ENCODE measurements at regions not wholly inside any gene's neighbourhood (a gene's known extent, or its start where the extent isn't known, plus 50 kb on each side); places are given as distances from the start of the nearest gene placed in this dataset.
A peak's percentile ranks its signal among the peaks of the same experiment; 100 is the strongest.
"Not testable (repeated sequence)": the region's sequence is repeated elsewhere in the genome, so short reads cannot be mapped to it uniquely, and the experiment has no call there.

- no peak for DNase-seq
Measured at GRCh38 chr10:25811052-25811685, 122.9 kb upstream of the MYO3A start.

DNA sequence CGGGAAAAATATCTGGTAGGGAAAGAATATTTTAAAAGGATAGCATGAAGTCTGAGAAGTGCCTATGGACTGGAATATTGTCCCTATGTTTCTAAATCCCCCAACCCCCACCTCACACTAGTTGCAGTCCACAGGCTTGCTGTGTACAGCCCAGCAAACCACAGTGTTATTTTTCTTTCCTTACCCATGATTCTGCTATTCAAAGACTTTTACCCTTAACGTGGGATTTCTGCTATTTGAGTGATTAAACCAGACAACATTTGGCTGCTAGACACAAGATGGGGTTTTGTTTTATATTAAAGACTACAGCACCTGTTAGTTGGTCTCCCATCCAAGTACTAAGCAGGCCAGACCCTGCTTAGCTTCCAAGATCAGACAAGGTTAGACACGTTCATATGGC, 120.5 kb upstream of the MYO3A start:
- DNase-seq: no peak

- DNase-seq: no peak
Measured at GRCh38 chr10:25815236-25815635, 118.8 kb upstream of the MYO3A start.

GRCh38 chr10:25815999-25816768, 117.8 kb upstream of the MYO3A start:
- peak; percentile 41 for DNase-seq

GRCh38 chr10:25817200-25817599, 116.8 kb upstream of the MYO3A start:
- DNase-seq: no peak

- DNase-seq: no peak
Measured at GRCh38 chr10:25818751-25819150, 115.3 kb upstream of the MYO3A start.

- no peak for DNase-seq
Measured at GRCh38 chr10:25820472-25820871, 113.6 kb upstream of the MYO3A start.

DNA sequence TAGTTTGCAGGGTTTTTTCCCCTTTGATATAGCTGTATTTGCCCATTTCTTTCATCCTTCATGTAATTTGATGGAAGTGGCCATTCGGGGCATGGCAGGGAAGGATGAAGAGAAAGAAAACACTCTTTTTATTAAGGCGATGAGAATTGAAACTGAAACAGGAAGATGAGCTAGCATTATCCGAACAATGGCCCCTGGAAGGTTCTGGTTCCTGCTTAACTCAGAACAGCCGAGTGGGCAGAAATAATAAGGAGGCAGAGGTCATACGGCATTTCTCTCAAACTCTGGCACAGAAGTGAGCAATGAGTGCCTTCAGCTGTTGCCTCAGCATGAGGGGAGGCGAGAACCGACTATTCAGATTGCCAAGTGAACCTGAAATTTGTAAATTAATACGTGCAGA, 113.2 kb upstream of the MYO3A start:
- no peak for DNase-seq

- no peak for DNase-seq
Measured at GRCh38 chr10:25824050-25824449, 110.0 kb upstream of the MYO3A start.

DNA sequence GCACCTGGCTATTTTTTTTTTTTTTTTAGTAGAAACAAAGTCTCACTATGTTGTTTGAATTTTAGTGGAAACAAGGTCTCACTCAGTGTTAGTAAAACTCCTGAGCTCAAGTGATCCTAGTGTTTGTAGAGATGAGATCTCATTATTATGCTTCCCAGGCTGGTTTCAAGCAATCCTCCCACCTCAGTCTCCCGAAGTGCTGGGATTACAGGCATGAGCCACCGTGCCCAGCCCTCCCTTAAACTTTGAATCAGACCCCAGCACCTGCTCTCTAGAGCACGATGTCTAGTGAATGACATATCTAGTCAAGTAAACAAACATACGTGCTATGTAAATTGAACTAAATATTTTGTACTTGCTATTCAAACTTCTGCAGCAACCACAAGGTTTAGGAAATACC, 105.6 kb upstream of the MYO3A start:
- no peak for DNase-seq

DNA sequence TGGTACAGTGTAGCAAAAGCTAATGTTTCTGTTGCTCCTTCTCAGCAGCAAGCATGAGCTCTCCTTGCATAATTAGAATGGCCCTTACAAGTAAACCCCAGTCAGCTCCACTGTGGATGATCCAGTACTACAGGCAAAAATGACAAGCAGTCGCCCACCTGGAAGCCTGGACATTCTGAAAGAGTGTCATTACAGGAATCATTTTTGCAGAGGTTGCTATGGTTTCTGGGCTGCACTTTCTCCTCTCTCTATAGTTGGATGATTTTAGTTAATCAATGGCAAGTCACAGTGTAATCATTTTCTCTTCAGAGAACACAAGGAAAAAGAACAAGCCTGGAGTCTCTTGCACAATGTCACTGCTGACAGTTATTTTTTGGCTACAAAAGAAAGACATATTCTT, 102.9 kb upstream of the MYO3A start:
- DNase-seq: no peak

DNA sequence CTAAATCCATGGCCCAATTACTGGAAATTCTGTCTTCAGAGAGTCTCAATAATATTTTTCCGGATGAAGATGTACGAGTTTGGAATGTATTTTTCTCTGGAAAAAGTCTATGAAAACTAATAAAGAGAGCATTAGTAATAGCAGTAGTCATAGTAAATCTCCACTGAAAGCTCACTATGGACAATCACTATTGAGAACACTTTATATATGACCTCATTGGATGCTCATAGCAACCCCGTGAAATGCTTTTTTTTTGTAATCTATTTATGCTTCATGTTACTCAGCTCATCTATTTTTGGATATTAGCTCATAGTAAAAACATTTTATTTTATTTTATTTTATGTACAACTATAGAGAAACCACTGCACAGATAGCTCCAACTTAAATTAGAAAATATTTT, 94.3 kb upstream of the MYO3A start:
- no peak for DNase-seq

DNA sequence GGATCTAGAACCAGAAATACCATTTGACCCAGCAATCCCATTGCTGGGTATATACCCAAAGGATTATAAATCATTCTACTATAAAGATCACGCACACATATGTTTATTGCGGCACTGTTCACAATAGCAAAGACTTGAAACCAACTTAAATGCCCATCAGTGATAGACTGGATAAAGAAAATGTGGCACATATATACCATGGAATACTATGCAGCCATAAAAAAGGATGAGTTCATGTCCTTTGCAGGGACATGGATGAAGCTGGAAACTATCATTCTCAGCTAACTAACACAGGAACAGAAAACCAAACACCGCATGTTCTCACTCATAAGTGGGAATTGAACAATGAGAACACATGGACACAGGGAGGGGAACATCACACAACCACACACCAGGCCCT, 93.2 kb upstream of the MYO3A start:
- DNase-seq: not testable (repeated sequence)

DNA sequence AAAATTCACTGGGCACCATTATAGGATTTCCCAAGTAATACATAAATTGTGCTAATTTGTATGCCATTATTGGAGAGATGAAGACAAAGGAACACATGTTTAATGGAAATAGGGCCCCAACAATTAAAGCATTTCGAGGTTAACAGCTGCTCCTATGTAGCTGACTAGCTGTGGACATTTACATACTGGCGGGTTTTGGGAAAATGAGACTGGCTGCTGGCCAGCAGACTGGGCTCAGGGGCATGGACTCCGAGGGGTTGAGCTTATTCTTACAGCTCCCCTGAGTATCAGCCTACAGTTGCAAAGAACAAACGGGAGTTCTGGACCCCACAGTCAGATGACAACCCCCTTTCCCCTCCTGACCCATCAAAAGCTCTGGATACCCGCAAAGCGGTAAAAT, 91.9 kb upstream of the MYO3A start:
- peak; percentile 9 for DNase-seq

DNA sequence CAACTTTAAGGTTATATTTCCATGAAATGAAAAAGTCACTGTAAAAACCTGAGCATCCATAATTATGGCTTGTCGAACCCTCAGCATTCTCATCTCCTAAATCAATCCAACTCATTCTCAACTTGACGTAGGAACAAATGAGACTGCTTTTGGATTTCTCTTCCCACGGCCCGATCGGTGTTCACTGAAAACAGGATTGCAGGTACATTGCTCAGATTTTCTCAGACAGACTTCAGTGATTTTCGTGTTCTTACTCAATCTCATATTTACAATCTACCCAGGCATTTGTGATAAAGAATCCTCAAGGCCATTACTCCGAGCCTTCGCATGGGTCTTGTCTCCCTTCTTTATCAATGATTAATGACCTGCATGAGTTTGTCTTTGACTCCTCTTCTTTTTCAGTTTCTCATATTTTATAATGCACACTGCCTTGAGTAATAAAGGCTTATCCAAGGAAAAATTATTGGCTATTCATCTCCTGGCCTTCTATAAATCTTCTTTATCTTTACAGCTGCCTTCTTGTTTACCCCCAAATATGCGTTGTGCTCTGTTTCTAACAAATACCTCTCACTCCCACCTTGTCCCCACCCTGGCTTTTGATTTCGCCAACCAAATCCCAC, 90.4 kb upstream of the MYO3A start:
- no peak for DNase-seq

- DNase-seq: not testable (repeated sequence)
Measured at GRCh38 chr10:25844716-25845115, 89.3 kb upstream of the MYO3A start.

- no peak for DNase-seq
Measured at GRCh38 chr10:25849268-25849667, 84.8 kb upstream of the MYO3A start.

DNA sequence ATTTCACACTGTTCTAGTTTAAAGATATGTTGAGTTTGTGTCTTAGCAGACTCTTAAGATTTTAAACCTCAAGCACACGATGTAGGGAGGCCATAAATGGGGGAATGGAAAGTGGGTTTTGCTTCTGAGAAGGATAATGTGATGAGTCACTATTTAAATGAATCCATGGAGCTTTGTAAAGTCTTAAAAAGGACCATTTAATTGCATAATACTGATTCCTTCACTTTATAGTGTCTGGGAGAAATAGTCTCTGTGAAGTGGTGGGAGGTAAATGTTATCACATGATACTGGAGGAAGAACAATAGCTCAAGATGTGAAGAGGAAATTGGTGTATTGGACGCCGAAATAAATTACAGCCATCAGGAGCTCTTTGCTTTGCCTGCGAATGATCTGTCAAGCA, 84.0 kb upstream of the MYO3A start:
- DNase-seq: no peak

- no peak for DNase-seq
Measured at GRCh38 chr10:25851548-25851947, 82.5 kb upstream of the MYO3A start.

DNA sequence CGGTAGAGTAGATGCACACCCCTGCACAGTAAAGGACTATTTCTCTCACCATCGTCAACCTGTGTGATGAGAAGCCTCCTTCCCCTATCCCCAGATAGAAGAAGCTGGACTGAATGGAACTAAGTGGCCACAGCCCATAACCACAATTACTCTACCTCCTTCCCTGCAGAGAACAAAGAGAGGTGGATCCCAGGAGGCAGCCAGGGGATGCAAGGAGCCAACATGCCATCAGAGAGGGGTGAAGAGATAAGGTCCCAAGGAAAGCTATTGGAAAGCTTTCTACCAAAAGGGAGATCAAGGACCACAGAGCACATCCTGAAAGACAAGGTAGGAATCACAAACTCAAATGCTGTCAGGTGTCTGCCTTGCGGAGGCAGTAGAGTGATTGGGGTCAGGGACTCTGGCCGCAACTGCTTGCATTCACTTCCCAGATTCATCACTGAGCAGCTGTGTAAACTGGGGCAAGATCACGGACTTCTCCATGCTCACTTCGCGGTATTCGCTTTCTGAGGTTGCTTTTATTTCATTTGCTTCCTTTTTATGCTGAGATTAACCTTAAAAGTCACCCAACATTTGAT, 81.6 kb upstream of the MYO3A start:
- DNase-seq: no peak

GRCh38 chr10:25858076-25858475, 76.0 kb upstream of the MYO3A start:
- no peak for DNase-seq

DNA sequence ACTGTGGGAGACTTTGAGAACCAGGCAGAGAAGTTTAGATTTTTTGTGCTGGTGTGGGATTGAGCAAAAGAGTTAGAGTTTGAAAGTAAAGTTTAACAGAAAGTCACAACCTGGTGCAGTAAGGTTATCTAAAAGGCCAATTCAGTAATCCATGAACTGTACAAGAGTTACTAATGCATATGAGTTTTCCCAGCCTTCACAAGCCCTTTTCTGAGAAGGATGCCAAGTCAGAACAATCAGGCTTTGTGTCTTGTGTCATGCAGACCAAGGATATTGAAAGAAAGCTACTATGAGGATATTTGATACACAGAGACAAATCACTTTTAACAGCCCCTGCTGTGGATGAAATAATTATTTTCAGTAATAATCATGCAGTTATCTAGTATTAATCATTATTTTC, 68.8 kb upstream of the MYO3A start:
- no peak for DNase-seq

GRCh38 chr10:25867321-25867720, 66.7 kb upstream of the MYO3A start:
- DNase-seq: no peak

- no peak for DNase-seq
Measured at GRCh38 chr10:25869067-25869591, 64.9 kb upstream of the MYO3A start.

Measured in NCI-H748 treated with DMSO at 0.1 percent for 48 hours (cell line).